G401.6 (cell line): ENCODE measurements at regions not wholly inside any gene's neighbourhood (a gene's known extent, or its start where the extent isn't known, plus 50 kb on each side); places are given as distances from the start of the nearest gene placed in this dataset.
"Not testable (repeated sequence)": the region's sequence is repeated elsewhere in the genome, so short reads cannot be mapped to it uniquely, and the experiment has no call there.

Source experiments
- FAIRE-seq: peaks from 2 replicates; lab custom pipeline; 2012; peaks lifted over from hg19 to GRCh38; lab: Jason Lieb, UNC

DNA sequence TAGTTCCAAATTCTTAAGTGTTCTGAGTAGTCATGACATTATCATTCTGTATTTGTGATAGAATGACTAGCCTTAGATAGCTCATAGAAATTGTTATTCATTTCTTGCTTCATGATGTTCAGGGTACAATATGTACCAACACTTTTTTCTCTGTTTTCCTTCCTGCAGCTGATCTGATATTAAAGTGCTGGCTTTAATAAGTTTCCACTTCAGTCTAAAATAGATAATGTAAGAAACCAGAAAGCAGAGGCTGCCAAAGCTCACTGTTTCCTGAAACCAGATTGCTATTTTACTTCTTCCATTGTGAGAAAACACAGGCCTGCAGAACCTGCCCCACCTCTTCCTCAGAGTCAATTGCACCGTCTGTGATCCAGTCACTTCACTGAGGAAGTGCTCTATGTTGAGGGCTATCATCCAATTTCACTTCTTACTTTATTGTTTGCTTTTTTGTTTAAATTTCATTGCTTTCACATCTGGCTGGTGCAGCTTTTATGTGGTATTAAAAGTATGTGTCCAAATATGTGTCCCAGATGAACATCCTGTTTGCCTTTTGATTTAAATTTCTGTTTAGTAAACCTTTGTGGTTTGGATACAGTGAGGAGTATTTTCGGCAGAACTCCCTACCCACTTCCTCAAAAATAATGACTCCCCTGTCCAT lies 652.1 kb downstream of the ANKRD50 start:
- no peak for FAIRE-seq

DNA sequence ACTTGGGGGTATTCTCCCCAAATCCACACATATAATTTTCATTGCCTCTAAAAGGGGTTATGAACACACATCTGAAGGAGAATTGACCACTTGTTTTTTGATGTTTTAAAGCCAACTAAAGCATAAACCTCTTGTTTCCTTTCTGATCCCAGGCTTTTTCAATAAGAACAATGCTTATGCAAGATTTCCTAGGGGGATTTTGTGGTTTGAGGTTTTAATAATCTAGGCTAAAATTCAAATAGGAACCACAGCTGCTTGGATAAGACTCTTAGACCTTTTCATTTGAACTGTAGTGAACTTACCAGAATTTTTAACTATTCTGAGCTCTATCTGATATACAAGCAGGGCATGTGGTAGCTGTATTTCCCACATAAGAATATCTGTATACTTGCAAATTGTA lies 651.1 kb downstream of the ANKRD50 start:
- FAIRE-seq = no peak

DNA sequence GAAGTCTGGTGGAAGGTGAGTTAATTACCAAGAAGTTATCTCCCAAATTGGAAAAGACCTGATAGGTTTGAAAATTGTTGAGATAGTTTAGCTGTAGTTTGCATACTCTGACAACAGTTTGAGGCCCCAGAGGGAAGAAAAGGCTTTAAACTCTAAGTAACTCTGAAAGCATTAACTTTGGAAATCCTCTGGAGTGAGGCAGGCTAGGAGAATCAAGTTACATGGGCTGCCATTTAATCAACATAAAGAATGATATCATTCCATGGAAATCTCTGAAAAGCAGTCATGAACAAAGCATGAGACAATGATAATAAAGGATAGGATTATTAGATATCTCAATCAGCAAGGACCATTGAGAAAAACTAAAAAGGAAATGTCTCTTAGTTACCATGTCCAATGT lies 647.1 kb downstream of the ANKRD50 start:
- no peak for FAIRE-seq

DNA sequence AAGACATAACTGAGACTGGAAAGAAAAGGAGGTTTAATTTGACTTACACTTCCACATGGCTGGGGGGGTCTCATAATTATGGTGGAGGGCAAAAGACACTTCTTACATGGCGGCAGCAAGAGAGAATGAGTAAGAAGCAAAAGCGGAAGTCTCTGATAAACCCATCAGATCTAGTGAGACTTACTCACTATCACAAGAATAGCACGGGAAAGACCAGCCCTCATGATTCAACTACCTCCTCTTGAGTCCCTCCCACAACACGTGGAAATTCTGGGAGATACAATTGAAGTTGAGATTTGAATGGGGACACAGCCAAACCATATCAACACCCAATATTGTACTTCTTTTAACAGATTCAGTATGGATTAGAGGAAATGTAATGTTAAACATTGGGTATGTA lies 646.6 kb downstream of the ANKRD50 start:
- no peak for FAIRE-seq

DNA sequence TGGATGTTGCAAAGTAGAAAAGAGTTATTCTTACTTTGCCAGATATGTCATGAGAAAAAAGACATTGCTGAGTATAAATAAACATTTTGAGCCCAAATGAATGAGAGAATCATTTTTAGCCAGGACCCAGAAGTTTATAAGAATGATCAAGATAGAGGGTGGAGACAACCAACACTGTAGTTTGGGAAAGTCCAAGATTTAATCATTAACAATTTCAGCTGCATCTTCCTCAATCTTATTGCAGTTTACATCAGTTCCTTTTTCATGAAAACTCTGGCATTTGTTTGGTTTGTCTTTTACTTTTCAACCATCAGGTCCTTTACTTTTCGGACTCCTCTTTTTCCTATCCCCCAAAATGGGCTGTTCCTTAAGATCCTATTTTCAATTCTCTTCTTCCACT lies 645.9 kb downstream of the ANKRD50 start:
- FAIRE-seq = no peak

DNA sequence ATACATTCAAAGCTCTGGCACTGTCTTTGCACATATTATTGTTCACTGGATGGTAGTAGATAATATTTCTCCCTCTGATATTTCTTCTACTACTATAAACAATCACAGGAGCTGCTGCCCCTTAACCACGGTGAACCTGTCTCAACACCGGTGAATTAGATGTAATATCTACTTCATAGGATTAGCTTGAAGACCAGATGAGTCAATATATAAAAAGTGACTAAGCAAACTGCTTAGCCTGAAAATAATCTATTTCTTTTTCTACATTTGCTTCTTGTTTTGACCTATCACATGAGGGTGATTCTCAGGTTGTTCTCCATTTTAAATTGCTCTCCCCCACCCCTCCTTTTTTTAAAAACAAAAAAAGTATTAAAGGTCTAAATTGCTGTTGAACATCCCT lies 645.5 kb downstream of the ANKRD50 start:
- no peak for FAIRE-seq

DNA sequence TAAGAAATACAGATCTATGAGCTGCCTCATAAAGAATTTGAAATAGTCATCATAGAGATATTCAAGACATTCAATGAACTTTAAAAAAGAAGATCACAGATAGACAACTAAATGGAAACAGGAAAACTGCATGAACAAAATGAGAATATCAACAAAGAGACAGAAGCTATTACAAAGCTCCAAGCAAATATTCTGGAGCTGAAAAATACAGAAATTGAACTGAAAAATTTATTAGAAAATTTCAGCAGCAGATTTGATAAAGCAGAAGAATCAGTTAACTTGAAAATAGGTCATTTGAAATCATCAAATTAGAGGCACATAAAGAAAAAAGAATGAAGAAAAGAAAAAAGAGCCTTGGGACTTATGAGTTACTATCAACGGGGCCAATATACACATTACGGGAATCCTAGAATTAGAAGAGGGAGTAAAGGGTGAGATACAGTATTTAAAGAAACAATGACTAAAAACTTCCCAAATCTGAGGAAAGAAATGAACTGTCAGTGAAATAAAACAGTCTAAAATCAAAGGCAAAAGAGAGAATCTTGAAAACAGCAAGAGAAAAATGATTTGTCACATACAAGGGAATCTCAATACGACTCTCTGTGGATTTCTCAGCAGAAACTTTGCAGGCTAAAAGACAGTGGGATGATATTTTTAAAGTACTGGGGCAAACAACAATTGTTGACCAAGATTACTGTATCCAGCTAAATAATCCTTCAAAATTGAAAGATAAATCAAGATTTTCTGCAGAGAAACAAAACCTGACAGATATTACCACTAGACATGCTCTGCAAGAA lies 641.6 kb downstream of the ANKRD50 start:
- FAIRE-seq = no peak

DNA sequence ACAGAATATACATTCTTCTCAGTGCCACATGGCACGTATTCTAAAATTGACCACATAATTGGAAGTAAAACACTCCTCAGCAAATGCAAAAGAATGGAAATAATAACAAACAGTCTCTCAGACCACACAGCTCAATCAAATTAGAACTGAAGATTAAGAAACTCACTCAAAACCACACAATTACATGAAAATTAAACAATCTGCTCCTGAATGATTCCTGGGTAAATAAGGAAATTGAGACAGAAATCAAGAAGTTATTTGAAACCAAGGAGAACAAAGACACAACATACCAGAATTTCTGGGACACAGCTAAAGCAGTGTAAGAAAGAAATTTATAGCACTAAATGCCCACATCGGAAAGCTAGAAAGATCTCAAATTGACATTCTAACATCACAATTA lies 637.3 kb downstream of the ANKRD50 start:
- not testable (repeated sequence) for FAIRE-seq

DNA sequence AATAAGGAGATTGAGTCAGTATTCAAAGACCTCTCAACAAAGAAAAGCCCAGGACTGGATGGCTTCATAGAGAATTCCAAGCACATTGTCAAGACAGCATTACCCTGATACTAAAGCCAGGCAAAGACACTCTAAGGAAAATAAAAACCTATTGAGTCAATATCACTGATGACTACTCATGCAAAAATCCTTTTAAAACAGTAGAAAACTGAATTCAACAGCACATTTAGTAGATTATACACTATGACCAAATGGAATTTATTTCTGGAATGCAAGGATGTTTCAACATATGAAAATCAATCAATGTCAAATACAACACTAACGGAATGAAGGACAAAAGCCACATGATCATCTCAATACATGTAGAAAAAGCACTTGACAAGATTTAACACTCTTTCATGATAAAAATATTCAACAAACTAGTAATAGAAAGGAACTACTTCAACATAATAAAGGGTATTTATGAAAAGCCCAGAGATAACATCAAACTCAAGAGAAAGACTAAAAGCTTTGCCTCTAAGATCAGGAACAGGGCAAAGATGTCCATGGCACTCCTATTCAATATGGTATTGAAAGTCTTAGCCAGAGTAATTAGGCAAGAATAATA lies 633.3 kb downstream of the ANKRD50 start:
- no peak for FAIRE-seq

DNA sequence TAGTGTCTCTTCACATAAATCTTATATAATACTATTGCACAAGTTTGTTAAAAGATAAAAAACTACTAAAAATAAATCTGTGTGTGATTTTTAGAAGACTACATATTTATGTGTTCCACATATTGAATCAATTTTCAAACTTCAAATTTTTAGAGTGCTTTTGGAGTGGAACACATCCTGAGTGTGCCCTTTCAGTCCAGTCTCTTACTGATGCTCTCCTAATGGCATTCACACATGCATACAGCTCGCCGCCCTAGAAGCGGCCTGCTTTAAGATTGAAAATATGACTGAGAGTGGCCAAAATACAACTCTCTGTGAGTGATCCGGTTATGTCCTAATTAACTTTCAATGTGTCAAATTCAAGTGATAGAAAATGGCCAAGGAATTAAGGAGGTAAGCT lies 628.8 kb downstream of the ANKRD50 start:
- FAIRE-seq = no peak

DNA sequence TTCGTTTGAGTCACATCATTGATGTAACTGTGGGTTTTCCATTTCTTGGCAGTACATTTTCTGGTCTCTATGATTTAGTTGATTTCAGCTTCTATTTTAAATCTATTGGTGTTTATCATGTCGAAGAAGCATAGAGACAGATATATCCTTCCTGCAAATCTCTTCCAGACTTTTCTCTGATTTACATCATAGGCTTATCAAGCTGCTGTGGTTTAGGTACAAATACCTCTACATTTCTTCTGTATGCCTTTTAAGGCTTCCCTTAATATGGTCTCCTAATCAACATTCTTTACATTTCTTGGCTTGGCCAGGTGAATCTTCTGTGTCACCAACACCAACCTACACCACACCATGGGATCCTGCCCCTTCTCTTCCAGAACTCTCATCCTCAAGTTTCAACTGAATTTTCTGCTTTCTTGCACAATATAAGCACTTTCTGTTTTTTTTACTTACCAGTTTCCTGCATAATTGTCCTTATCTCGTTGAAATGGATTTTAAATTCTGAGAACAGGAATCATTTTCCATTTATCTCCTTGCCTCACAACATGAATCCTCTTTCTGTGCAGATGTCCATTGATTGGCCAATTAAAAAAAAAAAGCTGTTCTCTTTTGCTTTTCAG lies 626.9 kb downstream of the ANKRD50 start:
- FAIRE-seq = no peak

DNA sequence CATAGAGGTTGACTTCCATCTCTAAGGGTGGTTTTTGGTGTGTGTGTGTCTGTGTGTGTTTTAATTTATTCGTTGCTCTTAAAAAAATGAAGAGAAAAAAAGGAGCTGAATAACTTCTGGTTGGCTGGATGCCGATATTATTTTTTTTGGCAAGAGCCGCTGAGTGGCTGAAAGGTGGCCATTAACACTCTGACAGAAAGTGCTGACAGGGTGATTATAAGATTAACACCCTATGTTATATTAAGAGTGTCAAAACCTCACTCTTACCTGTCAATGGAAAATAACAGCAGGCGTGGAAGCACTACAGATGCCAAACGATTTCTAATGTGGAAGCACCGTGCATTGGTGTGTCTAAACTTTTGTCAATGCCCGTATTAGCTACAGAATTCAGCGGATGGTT lies 622.5 kb downstream of the ANKRD50 start:
- FAIRE-seq = no peak

DNA sequence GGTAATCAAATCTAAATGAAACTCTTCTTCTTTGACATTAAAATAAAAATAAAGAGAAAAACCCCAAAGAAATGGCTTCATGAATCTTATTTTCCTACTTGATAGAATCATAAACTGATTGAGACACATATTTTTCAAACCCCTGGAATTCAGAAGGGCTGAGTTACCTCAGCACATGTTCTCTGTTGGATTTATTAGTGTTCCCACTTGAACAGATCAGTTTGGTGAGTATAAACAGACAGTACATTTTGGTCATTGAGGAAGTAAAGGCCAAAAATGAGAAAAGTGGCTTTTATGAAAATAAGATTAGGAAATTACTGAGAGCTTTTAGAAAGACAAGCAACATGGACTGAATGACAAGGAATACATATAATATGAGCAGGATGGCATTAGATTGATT lies 620.4 kb downstream of the ANKRD50 start:
- FAIRE-seq = no peak

DNA sequence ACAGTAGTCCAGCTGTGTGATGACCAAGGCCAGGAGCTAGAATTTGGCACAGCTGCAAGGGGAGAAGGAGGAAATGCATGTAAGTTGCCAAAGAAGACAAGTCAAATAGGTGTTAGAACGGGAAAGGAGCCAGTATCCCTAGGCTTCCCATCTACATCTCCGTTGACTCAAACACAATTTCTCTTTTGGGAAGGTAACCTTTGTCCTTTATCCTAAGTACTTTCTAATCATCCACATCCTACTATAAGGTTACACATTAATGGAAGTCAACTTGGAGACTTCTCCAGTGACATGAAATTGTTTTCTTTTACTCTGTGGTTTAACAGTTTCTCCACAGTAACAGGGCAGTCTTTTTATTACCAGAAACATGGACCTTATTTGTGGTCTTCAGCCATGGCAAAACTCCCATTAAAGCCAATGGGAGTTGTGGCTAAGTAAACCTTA lies 620.0 kb downstream of the ANKRD50 start:
- no peak for FAIRE-seq

DNA sequence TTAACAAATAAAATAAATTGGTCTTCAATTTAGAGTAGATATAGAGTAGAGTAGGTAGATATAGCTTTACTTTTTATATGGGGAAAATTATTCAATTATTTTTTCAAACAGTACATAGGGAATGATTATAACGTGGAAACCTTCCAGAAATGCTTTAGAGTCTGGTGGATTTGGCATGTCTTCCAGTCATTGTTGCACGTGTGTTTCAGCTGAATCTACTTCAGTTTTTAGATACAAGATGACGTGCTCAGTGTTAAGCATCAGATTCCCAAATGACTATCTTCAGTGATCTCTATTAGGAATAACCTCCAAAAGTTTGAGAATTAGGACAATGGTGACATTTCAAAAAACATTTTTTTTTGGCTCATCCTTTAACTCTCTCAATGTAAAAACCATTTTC lies 616.9 kb downstream of the ANKRD50 start:
- FAIRE-seq = no peak

DNA sequence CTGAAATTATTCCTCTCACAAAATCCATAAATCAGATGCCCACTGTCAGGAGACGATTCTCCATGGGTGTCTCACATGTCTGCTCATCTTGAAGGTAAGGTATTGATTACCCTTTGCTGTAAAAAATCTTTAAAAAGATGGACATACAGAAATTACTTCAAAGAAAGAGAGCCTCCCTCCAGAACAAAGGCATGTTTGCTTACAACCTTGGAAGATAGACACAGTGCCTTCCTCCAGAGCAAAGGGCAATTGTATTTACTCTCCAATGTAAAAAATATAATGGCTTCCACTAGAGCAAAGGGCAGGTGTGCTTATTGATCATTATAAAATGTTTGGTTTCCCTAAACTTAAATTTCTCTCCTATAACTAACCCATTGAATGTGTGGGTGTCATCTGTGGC lies 616.2 kb downstream of the ANKRD50 start:
- FAIRE-seq = no peak

DNA sequence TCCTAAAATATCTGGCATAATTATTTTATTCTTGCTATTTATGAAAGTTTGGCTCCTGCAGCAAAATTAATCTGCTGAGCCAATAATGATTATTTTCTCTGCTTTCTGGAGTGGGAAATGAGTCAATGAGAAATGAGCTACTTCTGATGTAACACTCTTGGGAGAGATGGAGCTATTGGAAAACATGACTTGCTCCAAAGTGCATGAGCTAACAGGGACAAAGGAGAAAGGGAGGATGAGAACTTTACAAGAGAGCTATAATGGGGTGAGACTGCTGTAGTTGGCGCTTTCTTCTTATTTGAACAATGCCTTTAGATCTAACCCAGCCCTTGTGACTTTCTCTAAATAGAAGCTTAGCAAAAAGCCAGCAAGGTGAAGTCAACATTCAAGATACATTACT lies 615.1 kb downstream of the ANKRD50 start:
- no peak for FAIRE-seq

DNA sequence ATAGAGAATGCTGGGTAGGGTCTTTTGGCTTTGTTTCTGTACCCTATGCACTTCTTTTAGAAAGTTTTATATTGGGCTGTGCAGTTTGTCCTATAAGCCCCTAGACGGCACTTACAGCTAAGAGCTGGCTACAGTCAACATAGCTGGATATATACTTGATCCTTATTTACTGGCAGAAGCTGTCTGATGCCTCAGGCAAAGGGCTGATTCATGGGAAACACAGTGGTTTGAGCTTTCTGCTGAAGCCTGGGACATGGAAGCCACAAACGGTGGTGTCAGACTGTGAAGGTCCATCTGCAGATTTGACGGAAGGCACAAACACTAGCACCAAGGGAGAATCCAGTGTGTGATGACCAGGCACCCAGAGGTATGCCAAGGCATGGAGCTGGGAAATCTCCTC lies 608.4 kb downstream of the ANKRD50 start:
- no peak for FAIRE-seq

DNA sequence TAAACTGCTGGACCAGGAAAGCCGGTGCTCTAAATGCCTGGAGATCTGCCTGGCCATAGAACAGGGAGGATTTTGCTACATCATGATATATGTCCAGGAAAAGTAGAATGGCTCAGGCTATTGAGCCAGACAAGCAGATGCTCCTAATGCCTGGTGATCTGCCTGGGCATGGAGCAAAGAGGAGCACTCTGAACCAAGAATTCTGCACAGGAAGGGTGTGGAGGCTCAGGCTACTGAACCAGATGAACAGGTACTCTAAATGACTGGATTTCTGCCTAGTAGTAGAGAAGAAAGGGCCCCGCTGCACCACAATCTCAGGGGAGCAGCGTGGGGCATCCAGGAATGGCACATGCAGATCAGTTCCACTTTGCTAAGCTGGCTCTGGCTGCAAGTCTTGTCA lies 607.9 kb downstream of the ANKRD50 start:
- FAIRE-seq = no peak

DNA sequence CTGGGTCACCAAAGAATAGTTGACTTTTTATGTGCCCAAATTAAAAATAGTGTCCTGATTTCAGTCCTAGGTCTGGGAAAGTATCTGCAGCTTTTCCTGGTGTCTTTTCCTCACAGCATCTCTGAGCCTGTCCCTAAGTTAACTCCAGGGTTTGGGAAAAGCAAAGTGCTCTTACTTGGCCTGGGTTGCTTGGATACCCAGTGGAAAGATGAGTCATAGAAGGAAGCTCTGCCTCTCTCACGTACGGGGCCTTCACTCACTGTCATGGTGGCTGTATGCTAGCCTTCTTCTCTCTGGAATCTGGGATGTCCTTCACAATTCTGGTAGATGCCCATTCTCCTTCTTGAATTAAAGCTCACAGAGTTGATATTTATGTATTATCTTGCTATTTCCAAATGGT lies 607.3 kb downstream of the ANKRD50 start:
- FAIRE-seq = no peak

DNA sequence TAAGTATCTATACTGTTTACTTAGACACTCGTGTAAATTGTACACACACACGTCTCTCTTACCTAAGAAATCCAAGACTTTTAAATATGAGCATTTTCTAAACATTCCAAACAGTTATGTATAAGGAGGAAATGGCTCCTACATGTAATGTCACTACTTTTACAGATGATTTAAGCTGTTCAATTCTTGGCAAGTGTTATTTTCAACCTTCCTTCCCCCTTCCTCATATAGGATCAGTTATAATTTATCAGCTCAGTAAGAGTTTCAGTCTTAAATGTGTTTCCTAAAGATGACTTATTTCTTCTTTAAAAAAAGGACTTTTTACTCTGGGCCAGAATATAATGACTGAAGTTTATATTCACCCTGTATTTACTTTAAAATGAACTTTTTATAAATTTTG lies 601.1 kb downstream of the ANKRD50 start:
- FAIRE-seq = no peak

DNA sequence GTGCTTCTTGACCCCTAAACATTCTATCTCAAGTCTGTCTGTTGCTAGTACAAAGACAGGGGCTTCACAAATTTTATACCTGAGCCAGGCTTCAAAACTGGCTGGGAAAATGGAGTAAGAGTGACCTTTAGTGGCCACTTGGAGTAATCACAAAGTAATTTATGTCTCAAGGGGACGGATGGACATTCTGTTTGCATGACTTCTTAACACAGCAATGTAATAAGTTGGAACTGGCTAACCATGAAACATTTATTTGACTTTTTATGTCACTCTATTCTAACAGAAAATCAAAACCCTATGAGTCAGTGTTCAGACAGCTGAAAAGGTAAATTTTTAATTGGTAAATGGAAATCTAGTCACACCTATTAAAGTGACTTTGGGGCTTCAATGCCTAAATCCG lies 600.6 kb downstream of the ANKRD50 start:
- peak; percentile 94 for FAIRE-seq

DNA sequence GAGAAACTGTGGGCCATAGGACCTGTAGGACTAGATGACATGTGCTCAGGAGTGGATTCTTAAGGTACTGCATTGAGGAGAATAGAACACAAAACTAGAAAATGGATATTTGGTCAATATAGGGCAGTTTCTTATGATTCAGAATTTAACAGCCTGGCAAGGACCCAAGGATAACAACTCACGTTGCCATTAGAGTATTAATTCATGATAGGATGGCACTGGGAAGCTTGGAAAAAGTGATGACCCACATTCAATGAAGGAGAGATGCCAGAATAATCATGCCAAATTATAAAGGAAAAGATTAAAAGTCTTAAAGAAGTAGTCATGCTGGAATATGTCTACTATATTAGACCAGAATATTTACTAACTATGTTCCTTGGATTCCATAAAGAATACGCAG lies 594.5 kb downstream of the ANKRD50 start:
- FAIRE-seq = no peak
